ENCODE measurements at regions not wholly inside any gene's neighbourhood (a gene's known extent, or its start where the extent isn't known, plus 50 kb on each side); places are given as distances from the start of the nearest gene placed in this dataset.

DNA sequence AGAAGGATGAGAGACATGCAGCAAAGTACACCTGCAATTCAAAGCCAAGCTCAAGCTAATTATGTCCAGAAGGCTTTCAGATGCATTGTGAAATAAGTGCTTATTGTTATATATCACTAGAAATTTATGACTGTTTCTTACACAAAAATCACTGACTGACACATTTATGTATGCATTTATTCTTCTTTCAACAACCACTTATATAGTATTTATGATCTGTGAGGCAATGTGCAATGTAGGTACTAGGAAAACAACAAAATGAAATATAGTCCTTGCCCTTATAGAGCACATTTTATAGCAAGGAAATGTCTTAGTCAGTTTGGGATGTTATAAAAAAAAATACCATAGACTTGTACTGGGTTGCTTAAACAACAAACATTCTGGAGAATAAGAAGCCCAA lies 167.6 kb downstream of the YIPF5 start:
- intact Hi-C loops (cut with DNase I): no loop called here
- Histone ChIP-seq H3K36me3 (ENCODE audit: control insufficient read depth in 2 of 3, insufficient read depth in 3 of 3, low read length in 3 of 3) (no peaks in the 10 kb centered on the region), H3K4me3 (ENCODE audit: low read length in 3 of 3) (no peak overlapping the region), H3K27ac (ENCODE audit: low read depth in 2 of 2, low read length in 2 of 2) (no peak overlapping the region), H3K9ac (ENCODE audit: low read length in 3 of 3) (no peak overlapping the region), H3K9me3 (ENCODE audit: control insufficient read depth in 2 of 3, insufficient read depth in 1 of 3, low read length in 3 of 3) (no peaks in the 10 kb centered on the region), H3K4me1 (ENCODE audit: control insufficient read depth in 2 of 3, insufficient read depth in 2 of 3, low read depth in 1 of 3, low read length in 3 of 3) (no peaks in the 10 kb centered on the region), H3K27me3 (ENCODE audit: control insufficient read depth, insufficient read depth, low read length) (no peaks in the 10 kb centered on the region)
- FAIRE-seq: no peak
- DNase-seq: peak in 1 of 5 donors; percentile 8
- TF ChIP-seq CTCF (IDR thresholded peaks at IDR 0.05; ENCODE audit: borderline replicate concordance, extremely low read depth, insufficient read depth): no peak

GRCh38 chr5:144003636-144004035 lies 166.8 kb downstream of the YIPF5 start:
- intact Hi-C loops (cut with DNase I): no loop called here
- FAIRE-seq: no peak
- Histone ChIP-seq H3K36me3 (ENCODE audit: control insufficient read depth in 2 of 3, insufficient read depth in 3 of 3, low read length in 3 of 3) (no peaks in the 10 kb centered on the region), H3K4me1 (ENCODE audit: control insufficient read depth in 2 of 3, insufficient read depth in 2 of 3, low read depth in 1 of 3, low read length in 3 of 3) (no peaks in the 10 kb centered on the region), H3K9me3 (ENCODE audit: control insufficient read depth in 2 of 3, insufficient read depth in 1 of 3, low read length in 3 of 3) (no peaks in the 10 kb centered on the region), H3K27me3 (ENCODE audit: control insufficient read depth, insufficient read depth, low read length) (no peaks in the 10 kb centered on the region), H3K9ac (ENCODE audit: low read length in 3 of 3) (no peak overlapping the region), H3K4me3 (ENCODE audit: low read length in 3 of 3) (no peak overlapping the region), H3K27ac (ENCODE audit: low read depth in 2 of 2, low read length in 2 of 2) (no peak overlapping the region)
- no peak for TF ChIP-seq CTCF (IDR thresholded peaks at IDR 0.05; ENCODE audit: borderline replicate concordance, extremely low read depth, insufficient read depth)
- no peak for DNase-seq

- FAIRE-seq (no peak), DNase-seq (no peak)
- H3K27me3 ChIP-seq (ENCODE audit: control insufficient read depth, insufficient read depth, low read length): no peaks in the 10 kb centered on the region
- H3K4me1 ChIP-seq (ENCODE audit: control insufficient read depth in 2 of 3, insufficient read depth in 2 of 3, low read depth in 1 of 3, low read length in 3 of 3): no peaks in the 10 kb centered on the region
- no peak overlapping the region for H3K4me3 ChIP-seq (ENCODE audit: low read length in 3 of 3)
- H3K36me3 ChIP-seq (ENCODE audit: control insufficient read depth in 2 of 3, insufficient read depth in 3 of 3, low read length in 3 of 3): no peaks in the 10 kb centered on the region
- H3K9me3 ChIP-seq (ENCODE audit: control insufficient read depth in 2 of 3, insufficient read depth in 1 of 3, low read length in 3 of 3): no peaks in the 10 kb centered on the region
- intact Hi-C loops (cut with DNase I): no loop called here
- H3K9ac ChIP-seq (ENCODE audit: low read length in 3 of 3): no peak overlapping the region
- TF ChIP-seq CTCF (IDR thresholded peaks at IDR 0.05; ENCODE audit: borderline replicate concordance, extremely low read depth, insufficient read depth): no peak
- no peak overlapping the region for H3K27ac ChIP-seq (ENCODE audit: low read depth in 2 of 2, low read length in 2 of 2)
Measured at GRCh38 chr5:144004146-144004545, 166.3 kb downstream of the YIPF5 start.

- Histone ChIP-seq H3K4me3 (ENCODE audit: low read length in 3 of 3) (no peak overlapping the region), H3K4me1 (ENCODE audit: control insufficient read depth in 2 of 3, insufficient read depth in 2 of 3, low read depth in 1 of 3, low read length in 3 of 3) (no peaks in the 10 kb centered on the region), H3K27ac (ENCODE audit: low read depth in 2 of 2, low read length in 2 of 2) (no peak overlapping the region), H3K9me3 (ENCODE audit: control insufficient read depth in 2 of 3, insufficient read depth in 1 of 3, low read length in 3 of 3) (no peaks in the 10 kb centered on the region), H3K9ac (ENCODE audit: low read length in 3 of 3) (no peak overlapping the region), H3K27me3 (ENCODE audit: control insufficient read depth, insufficient read depth, low read length) (no peaks in the 10 kb centered on the region), H3K36me3 (ENCODE audit: control insufficient read depth in 2 of 3, insufficient read depth in 3 of 3, low read length in 3 of 3) (no peaks in the 10 kb centered on the region)
- intact Hi-C loops (cut with DNase I): no loop called here
- FAIRE-seq (no peak), DNase-seq (no peak)
- TF ChIP-seq CTCF (IDR thresholded peaks at IDR 0.05; ENCODE audit: borderline replicate concordance, extremely low read depth, insufficient read depth): no peak
Measured at GRCh38 chr5:144004751-144005150, 165.7 kb downstream of the YIPF5 start.
